ENCODE measurements at regions not wholly inside any gene's neighbourhood (a gene's known extent, or its start where the extent isn't known, plus 50 kb on each side); places are given as distances from the start of the nearest gene placed in this dataset.

DNA sequence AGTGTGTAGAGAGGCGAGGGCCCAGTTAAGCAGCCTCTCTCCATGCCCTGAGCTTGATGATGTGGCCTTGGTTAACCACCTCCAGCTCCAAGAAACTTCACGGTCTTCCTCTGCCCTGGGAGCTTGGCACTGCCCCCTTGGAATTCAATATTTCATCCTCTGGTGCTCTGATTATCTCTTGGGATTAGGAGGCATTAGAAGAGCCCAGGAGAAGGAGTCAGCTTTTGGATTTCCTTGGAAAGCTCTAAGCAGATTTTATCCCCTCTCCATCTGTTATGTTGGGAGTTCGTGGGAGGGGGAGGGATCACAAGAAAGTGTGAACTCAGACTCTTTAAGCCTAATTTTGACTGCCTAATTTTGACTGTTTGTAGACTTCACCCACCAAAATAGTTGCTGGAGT lies 132.7 kb upstream of the AGBL1 start:
- H3K4me3 ChIP-seq (replicated peaks; ENCODE audit: low read depth, low read length): no peak overlapping the region
- no peak for DNase-seq (ENCODE audit: low read depth)
- TF ChIP-seq, protein P1, sequence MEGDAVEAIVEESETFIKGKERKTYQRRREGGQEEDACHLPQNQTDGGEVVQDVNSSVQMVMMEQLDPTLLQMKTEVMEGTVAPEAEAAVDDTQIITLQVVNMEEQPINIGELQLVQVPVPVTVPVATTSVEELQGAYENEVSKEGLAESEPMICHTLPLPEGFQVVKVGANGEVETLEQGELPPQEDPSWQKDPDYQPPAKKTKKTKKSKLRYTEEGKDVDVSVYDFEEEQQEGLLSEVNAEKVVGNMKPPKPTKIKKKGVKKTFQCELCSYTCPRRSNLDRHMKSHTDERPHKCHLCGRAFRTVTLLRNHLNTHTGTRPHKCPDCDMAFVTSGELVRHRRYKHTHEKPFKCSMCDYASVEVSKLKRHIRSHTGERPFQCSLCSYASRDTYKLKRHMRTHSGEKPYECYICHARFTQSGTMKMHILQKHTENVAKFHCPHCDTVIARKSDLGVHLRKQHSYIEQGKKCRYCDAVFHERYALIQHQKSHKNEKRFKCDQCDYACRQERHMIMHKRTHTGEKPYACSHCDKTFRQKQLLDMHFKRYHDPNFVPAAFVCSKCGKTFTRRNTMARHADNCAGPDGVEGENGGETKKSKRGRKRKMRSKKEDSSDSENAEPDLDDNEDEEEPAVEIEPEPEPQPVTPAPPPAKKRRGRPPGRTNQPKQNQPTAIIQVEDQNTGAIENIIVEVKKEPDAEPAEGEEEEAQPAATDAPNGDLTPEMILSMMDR (IDR thresholded peaks at IDR 0.05; ENCODE audit: low read length, missing control alignments): no peak

DNA sequence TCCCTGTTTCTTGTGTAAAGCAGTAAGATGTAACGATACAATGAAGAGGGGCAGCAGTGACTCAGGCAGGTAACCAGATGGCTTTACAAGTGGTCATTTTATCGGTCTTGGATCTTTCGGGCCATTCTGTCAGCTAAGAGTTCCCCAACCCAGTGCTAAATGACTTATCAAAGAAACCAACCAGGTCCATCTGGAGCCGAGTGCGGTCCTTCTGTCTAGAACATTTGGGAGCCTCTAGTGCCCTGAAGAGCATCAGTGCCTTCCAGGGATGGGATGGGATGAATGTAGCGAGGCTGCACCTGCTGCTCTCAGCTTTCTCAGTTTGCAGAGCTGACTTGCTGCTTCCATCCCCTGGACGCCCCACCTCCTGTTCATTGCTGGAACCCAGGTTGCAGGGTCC lies 131.7 kb upstream of the AGBL1 start:
- DNase-seq (ENCODE audit: low read depth): no peak
- no peak overlapping the region for H3K4me3 ChIP-seq (replicated peaks; ENCODE audit: low read depth, low read length)
- TF ChIP-seq, protein P1 (IDR thresholded peaks at IDR 0.05; ENCODE audit: low read length, missing control alignments): no peak

DNA sequence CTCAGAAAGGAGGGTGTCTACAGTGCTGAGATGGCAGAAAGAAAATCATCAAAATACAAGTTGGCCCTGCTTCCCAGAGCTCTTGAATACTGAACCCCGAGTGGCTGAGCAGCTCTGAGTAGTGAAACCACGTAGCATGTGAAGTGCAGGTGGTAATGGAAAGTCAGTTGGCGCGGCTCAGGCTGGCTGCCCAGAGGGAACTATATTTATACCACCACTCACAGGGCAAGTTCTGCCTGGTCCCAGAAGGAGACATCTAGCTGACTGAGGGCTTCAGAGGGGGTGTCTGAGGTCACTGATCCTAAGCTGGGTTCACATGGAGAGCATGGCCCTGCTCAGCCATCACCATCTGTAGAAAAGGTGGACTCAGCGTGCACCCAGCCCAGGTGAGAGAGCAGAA lies 129.6 kb upstream of the AGBL1 start:
- no peak for DNase-seq (ENCODE audit: low read depth)
- no peak overlapping the region for H3K4me3 ChIP-seq (replicated peaks; ENCODE audit: low read depth, low read length)
- TF ChIP-seq, protein P1 (IDR thresholded peaks at IDR 0.05; ENCODE audit: low read length, missing control alignments): no peak

DNA sequence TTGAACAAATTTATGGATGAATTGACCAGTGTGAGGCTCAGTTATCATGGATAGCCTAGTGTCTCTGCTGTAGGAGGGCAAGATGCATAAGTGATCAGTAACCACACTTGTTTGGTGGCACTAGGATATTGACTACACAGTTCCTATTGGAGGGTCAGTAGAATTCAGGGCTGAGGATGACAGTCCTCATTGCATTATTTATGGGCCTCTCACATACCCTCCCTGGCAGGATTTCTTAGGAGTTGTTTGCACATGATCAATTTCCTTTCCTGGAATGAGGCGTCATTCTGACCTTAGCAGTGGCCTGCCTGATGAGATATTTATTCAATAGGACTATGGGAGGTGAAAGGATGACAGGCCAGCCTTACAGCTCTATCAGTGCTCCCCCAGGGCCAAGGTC lies 125.1 kb upstream of the AGBL1 start:
- DNase-seq (ENCODE audit: low read depth): no peak
- TF ChIP-seq, protein P1 (IDR thresholded peaks at IDR 0.05; ENCODE audit: low read length, missing control alignments): no peak
- H3K4me3 ChIP-seq (replicated peaks; ENCODE audit: low read depth, low read length): no peak overlapping the region

DNA sequence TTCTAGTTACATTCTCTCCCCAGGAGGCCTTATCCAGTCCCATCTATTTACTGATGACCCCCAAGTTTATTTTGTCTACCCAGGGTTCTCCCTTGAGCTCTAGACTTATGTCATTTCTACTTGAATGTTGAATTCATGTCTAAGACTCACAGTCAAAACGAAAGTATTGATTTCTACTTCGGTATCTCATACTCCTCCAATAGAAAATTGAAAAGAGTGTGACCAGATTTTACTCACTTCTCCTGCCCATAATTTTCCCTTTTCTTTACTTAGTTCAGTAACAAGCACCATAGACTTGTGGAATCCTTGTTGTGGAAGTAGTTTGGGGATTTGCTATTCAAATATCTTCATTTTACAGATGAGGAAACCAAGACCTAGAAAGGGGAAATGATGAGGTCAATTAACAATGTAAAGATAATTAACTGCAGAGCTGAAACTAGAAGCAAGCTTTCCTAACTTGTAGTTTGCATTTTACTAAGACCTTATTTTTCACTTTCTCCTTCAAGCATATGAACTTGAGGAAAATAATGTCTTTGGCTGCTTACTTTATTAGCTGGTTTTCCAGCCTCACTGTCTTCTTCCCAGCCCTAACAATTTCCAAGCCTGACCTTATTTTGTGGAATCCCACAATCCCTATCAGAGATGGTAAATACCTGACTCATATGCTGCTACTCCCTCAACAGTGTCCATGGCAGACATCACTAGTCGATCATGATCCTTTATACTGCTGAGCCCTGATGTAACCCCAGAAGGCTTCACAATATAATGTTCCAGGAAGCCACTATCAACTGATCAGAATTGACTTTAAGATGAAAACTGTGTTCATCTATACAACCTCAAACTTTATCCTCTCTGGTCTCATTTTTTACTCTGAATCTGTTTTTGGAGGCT lies 123.9 kb upstream of the AGBL1 start:
- no peak for DNase-seq (ENCODE audit: low read depth)
- no peak overlapping the region for H3K4me3 ChIP-seq (replicated peaks; ENCODE audit: low read depth, low read length)
- TF ChIP-seq, protein P1 (IDR thresholded peaks at IDR 0.05; ENCODE audit: low read length, missing control alignments): no peak

DNA sequence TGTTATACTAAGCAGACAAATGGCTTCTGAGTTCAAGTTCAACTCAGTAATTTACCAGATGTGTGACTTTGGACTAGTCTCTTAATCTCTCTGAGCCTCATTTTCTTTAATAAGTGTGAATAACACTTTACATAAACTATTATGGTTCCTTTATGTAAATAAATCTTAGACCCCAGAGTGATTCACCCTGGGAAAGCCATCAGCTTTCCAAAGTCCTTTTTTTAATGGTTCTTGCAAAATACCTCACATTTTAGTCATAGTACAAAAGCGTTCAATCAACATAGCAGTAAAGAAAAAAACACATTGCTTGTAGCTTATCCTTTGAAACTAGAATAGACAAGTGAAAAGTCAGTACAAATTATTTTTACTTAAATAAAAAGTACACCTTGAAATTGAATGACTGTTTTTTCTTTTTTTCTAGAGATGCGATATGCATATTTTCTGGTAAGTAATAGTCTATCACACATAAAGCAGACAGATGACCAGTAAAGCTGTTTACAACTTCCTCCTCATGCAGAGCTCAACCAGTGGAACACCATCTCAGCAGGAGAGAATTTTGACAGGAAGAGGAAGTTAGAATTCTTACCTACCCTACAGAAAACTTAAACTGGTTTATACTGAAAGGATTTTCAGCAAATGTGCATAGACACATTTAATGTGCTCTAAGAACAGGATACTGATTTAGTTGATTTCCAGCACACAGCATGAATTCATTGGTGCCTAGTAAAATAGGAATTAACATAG lies 123.0 kb upstream of the AGBL1 start:
- no peak for DNase-seq (ENCODE audit: low read depth)
- H3K4me3 ChIP-seq (replicated peaks; ENCODE audit: low read depth, low read length): no peak overlapping the region
- TF ChIP-seq, protein P1 (IDR thresholded peaks at IDR 0.05; ENCODE audit: low read length, missing control alignments): no peak

Measured in fibroblast of pulmonary artery (primary cell).